A549 (cell line): ENCODE measurements at regions not wholly inside any gene's neighbourhood (a gene's known extent, or its start where the extent isn't known, plus 50 kb on each side); places are given as distances from the start of the nearest gene placed in this dataset.

Experiments
- ATAC-seq, 2 experiments: fragments of 200-7000 bp in 1 of 2; fragments of >200 bp in 1 of 2; cut with Nextera tagmentation in 1 of 2; cut with Tn5 transposase in 1 of 2; 3 replicates each; pipeline versions ENCODE4 v1.8.0 to v1.9.1; 2018 to 2020; ENCODE audit warnings: mild to moderate bottlenecking in 1 of 2, moderate library complexity in 1 of 2
- CTCF ChIA-PET: fragments of 300-600 bp; sonication (Branson Sonifier 250); formaldehyde crosslinking; extraction: SDS; loops from one replicate; lab custom pipeline; 2021; ENCODE audit warnings: antibody characterized with exemption, inconsistent platforms; lab: Yijun Ruan, JAX
- POLR2A ChIA-PET: fragments of 350-600 bp; formaldehyde crosslinking; extraction: SDS; loops from one replicate; lab custom pipeline; 2021; ENCODE audit warnings: antibody characterized with exemption, inconsistent platforms; lab: Yijun Ruan, JAX
- DNase-seq, 2 experiments: peaks; one replicate each; pipeline versions ENCODE4 v3.0.0 to v3.0.0-alpha.2; 2011 to 2016; ENCODE audit warnings: low read depth in 1 of 2, low spot score in 1 of 2
- FAIRE-seq: peaks from 2 replicates; lab custom pipeline; 2011; peaks lifted over from hg19 to GRCh38; lab: Jason Lieb, UNC
- H3K27ac ChIP-seq, 2 experiments: fragments of >200 bp; sonication (Bioruptor Twin); formaldehyde crosslinking; 3 replicates each; pipeline ENCODE4 v1.5.1; 2016 to 2017
- H3K4me1 ChIP-seq: fragments of >200 bp; sonication (Bioruptor Twin); formaldehyde crosslinking; 3 replicates; pipeline ENCODE4 v1.6.1; 2016
- H3K4me2 ChIP-seq: fragments of >200 bp; sonication (Bioruptor Twin); formaldehyde crosslinking; 3 replicates; pipeline ENCODE4 v1.6.1; 2016
- H3K4me3 ChIP-seq: fragments of >200 bp; sonication (Bioruptor Twin); formaldehyde crosslinking; 3 replicates; pipeline ENCODE4 v1.5.1; 2016
- H3K9me3 ChIP-seq: fragments of >200 bp; sonication (Bioruptor Twin); formaldehyde crosslinking; 3 replicates; pipeline ENCODE4 v1.6.1; 2016
- CBX8 ChIP-seq: fragments of 200-600 bp; sonication (generic); IDR thresholded peaks from 2 replicates; pipeline ENCODE4 v1.6.1; 2016
- E2F6 ChIP-seq: IDR thresholded peaks from 2 replicates; pipeline ENCODE4 v1.6.1; 2012; ENCODE audit warnings: low read depth, borderline replicate concordance
- EHF ChIP-seq: fragments of 250-450 bp; sonication (Bioruptor Pico); IDR thresholded peaks from 2 replicates; pipeline ENCODE4 v1.5.0; 2020; ENCODE audit warnings: mild to moderate bottlenecking
- EP300 ChIP-seq, 2 experiments: fragments of >200 bp; sonication (Bioruptor Twin); formaldehyde crosslinking; IDR thresholded peaks; 2 replicates in 1 of 2; 3 replicates in 1 of 2; pipeline ENCODE4 v1.6.1; 2016 to 2017
- FOSL2 ChIP-seq, 2 experiments: fragments of 450-650 bp in 1 of 2; fragments of >200 bp in 1 of 2; sonication (Bioruptor Twin) in 1 of 2; formaldehyde crosslinking; IDR thresholded peaks; 2 replicates each; pipeline versions ENCODE4 v1.5.0 to v1.6.1; 2016 to 2020; ENCODE audit warnings: mild to moderate bottlenecking in 1 of 2, moderate library complexity in 1 of 2
- GATA3 ChIP-seq: IDR thresholded peaks from 2 replicates; pipeline ENCODE4 v1.6.1; 2012; ENCODE audit warnings: borderline replicate concordance
- HES2 ChIP-seq: fragments of >200 bp; sonication (Bioruptor Twin); formaldehyde crosslinking; IDR thresholded peaks from 2 replicates; pipeline ENCODE4 v1.6.1; 2016
- HEYL ChIP-seq: fragments of 250-450 bp; sonication (Bioruptor Pico); IDR thresholded peaks from 2 replicates; pipeline ENCODE4 v1.8.0; 2021; ENCODE audit warnings: mild to moderate bottlenecking, moderate library complexity
- HOXB13 ChIP-seq: fragments of 250-450 bp; sonication (Bioruptor Pico); IDR thresholded peaks from 2 replicates; pipeline ENCODE4 v1.5.0; 2020; ENCODE audit warnings: low read depth, mild to moderate bottlenecking, moderate library complexity
- JUNB ChIP-seq: fragments of >200 bp; sonication (Bioruptor Twin); formaldehyde crosslinking; IDR thresholded peaks from 2 replicates; pipeline ENCODE4 v1.6.1; 2016
- MAZ ChIP-seq: fragments of 150-350 bp; IDR thresholded peaks from 2 replicates; pipeline ENCODE4 v1.6.1; 2014; ENCODE audit warnings: antibody characterized with exemption, low read depth, low read length, borderline replicate concordance
- NR3C1 ChIP-seq: fragments of >200 bp; sonication (Bioruptor Twin); formaldehyde crosslinking; IDR thresholded peaks from 3 replicates; pipeline ENCODE4 v1.6.1; 2017
- PBX3 ChIP-seq: IDR thresholded peaks from 2 replicates; pipeline ENCODE4 v1.6.1; 2012
- RARB ChIP-seq: fragments of 250-450 bp; sonication (Bioruptor Pico); IDR thresholded peaks from 2 replicates; pipeline ENCODE4 v1.8.0; 2021; ENCODE audit warnings: mild to moderate bottlenecking, moderate library complexity
- RFX5 ChIP-seq: fragments of 450-650 bp; IDR thresholded peaks from 2 replicates; pipeline ENCODE4 v1.7.1; 2014; ENCODE audit warnings: antibody characterized with exemption, mild to moderate bottlenecking, moderate library complexity
- RNF2 ChIP-seq: fragments of 200-600 bp; sonication (generic); IDR thresholded peaks from 2 replicates; pipeline ENCODE4 v1.6.1; 2016; ENCODE audit warnings: low read depth, mild to moderate bottlenecking, antibody characterized with exemption, moderate library complexity, borderline replicate concordance
- SREBF2 ChIP-seq: fragments of 450-650 bp; IDR thresholded peaks from 2 replicates; pipeline ENCODE4 v1.6.1; 2014; ENCODE audit warnings: mild to moderate bottlenecking, moderate library complexity
- TP53 ChIP-seq: fragments of 250-450 bp; sonication (Bioruptor Pico); IDR thresholded peaks from 2 replicates; pipeline ENCODE4 v1.5.0; 2021; ENCODE audit warnings: mild to moderate bottlenecking, moderate library complexity
- ZFP36 ChIP-seq: fragments of 450-650 bp; IDR thresholded peaks from 2 replicates; pipeline ENCODE4 v1.6.1; 2014; ENCODE audit warnings: borderline replicate concordance; ENCODE audit not compliant: partially characterized antibody
- ZNF302 ChIP-seq: fragments of 250-450 bp; sonication (Bioruptor Pico); IDR thresholded peaks from 2 replicates; pipeline ENCODE4 v1.9.0; 2021; ENCODE audit warnings: inconsistent platforms, mild to moderate bottlenecking, moderate library complexity
- ZSCAN20 ChIP-seq: fragments of 250-450 bp; sonication (Bioruptor Pico); IDR thresholded peaks from 2 replicates; pipeline ENCODE4 v1.8.0; 2022; ENCODE audit warnings: mild to moderate bottlenecking, moderate library complexity
- WGBS: methylation state at CpG from one replicate; pipeline ENCODE4 v1.1.6; 2017; ENCODE audit errors: missing lambda C conversion rate; 5-methylcytosine and 5-hydroxymethylcytosine counted together
- TF ChIP-seq, protein P1 (sequence below): fragments of >200 bp; sonication (Bioruptor Twin); formaldehyde crosslinking; IDR thresholded peaks from 3 replicates; pipeline ENCODE4 v1.6.1; 2016
- TF ChIP-seq, protein P2 (sequence below): fragments of 150-350 bp; IDR thresholded peaks from 2 replicates; pipeline ENCODE4 v1.6.1; 2014; ENCODE audit warnings: low read depth, mild to moderate bottlenecking, low read length
- TF ChIP-seq, protein P3 (sequence below): fragments of 250-450 bp; sonication (Bioruptor Pico); IDR thresholded peaks from 2 replicates; pipeline ENCODE4 v1.5.0; 2020; ENCODE audit warnings: low read depth, mild to moderate bottlenecking, moderate library complexity
- TF ChIP-seq, protein P4 (sequence below): fragments of 200-600 bp; sonication (generic); IDR thresholded peaks from 2 replicates; pipeline ENCODE4 v1.6.1; 2016; ENCODE audit warnings: antibody characterized with exemption, mild to moderate bottlenecking, moderate library complexity

DNA sequence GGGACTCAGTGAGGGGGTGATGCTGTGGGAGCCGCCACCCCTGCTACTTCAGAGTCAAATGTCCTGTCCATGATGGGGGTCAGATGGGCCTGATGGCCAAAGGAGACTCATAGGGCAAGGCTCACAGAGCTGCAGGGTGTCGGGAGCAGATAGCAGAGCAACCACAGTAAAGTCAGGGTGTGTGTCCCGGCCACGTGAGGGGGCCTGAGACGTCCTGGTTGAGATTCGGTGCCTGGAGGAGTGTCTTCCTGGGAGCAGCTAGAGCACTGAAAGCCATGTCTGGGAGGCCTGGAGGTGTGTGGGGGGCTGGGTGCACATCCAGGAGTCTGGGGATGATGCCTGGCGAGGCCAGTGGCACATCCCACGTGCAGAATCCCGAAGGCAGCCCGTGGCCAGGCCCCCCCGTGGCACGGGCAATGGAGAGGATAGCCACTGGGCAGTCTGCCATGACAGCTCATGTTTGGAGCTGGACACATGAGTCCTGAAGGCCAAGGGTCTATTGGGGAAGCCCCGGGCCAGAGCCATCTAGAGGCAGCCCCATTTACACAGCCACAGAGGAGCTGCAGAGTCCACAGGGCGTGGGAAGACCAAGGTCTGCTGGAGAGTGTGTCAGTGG lies 308.0 kb upstream of the SFSWAP start (continued):
- TF ChIP-seq, protein P1, sequence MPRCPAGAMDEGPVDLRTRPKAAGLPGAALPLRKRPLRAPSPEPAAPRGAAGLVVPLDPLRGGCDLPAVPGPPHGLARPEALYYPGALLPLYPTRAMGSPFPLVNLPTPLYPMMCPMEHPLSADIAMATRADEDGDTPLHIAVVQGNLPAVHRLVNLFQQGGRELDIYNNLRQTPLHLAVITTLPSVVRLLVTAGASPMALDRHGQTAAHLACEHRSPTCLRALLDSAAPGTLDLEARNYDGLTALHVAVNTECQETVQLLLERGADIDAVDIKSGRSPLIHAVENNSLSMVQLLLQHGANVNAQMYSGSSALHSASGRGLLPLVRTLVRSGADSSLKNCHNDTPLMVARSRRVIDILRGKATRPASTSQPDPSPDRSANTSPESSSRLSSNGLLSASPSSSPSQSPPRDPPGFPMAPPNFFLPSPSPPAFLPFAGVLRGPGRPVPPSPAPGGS: no peak
- TF ChIP-seq, protein P2, sequence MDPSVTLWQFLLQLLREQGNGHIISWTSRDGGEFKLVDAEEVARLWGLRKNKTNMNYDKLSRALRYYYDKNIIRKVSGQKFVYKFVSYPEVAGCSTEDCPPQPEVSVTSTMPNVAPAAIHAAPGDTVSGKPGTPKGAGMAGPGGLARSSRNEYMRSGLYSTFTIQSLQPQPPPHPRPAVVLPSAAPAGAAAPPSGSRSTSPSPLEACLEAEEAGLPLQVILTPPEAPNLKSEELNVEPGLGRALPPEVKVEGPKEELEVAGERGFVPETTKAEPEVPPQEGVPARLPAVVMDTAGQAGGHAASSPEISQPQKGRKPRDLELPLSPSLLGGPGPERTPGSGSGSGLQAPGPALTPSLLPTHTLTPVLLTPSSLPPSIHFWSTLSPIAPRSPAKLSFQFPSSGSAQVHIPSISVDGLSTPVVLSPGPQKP: no peak
- TF ChIP-seq ZSCAN20 (no peak), SREBF2 (no peak), RNF2 (no peak), HOXB13 (CRISPR knock-in tag) (no peak)

GRCh38 chr12:131403676-131404075 lies 307.2 kb upstream of the SFSWAP start:
- ChIA-PET CTCF (no interaction called here), POLR2A (no interaction called here)
- FAIRE-seq: no peak

More at GRCh38 chr12:131403676-131404075, 307.2 kb upstream of the SFSWAP start:
- no peak for ATAC-seq
- TF ChIP-seq MAZ (no peak), HES2 (no peak), E2F6 (no peak), ZFP36 (no peak), GATA3 (no peak), NR3C1 (no peak), EP300 (IDR thresholded peaks at IDR 0.05) (no peak), HEYL (CRISPR knock-in tag) (no peak), JUNB (no peak), TP53 (CRISPR knock-in tag) (no peak), RARB (CRISPR knock-in tag) (no peak), EHF (CRISPR knock-in tag) (no peak), FOSL2 (IDR thresholded peaks at IDR 0.05) (no peak), FOSL2 (CRISPR knock-in tag; IDR thresholded peaks at IDR 0.05) (no peak), CBX8 (no peak), ZNF302 (no peak), PBX3 (no peak), RFX5 (no peak)
- TF ChIP-seq, protein P3, sequence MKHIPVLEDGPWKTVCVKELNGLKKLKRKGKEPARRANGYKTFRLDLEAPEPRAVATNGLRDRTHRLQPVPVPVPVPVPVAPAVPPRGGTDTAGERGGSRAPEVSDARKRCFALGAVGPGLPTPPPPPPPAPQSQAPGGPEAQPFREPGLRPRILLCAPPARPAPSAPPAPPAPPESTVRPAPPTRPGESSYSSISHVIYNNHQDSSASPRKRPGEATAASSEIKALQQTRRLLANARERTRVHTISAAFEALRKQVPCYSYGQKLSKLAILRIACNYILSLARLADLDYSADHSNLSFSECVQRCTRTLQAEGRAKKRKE (CRISPR knock-in tag): no peak
- TF ChIP-seq, protein P4, sequence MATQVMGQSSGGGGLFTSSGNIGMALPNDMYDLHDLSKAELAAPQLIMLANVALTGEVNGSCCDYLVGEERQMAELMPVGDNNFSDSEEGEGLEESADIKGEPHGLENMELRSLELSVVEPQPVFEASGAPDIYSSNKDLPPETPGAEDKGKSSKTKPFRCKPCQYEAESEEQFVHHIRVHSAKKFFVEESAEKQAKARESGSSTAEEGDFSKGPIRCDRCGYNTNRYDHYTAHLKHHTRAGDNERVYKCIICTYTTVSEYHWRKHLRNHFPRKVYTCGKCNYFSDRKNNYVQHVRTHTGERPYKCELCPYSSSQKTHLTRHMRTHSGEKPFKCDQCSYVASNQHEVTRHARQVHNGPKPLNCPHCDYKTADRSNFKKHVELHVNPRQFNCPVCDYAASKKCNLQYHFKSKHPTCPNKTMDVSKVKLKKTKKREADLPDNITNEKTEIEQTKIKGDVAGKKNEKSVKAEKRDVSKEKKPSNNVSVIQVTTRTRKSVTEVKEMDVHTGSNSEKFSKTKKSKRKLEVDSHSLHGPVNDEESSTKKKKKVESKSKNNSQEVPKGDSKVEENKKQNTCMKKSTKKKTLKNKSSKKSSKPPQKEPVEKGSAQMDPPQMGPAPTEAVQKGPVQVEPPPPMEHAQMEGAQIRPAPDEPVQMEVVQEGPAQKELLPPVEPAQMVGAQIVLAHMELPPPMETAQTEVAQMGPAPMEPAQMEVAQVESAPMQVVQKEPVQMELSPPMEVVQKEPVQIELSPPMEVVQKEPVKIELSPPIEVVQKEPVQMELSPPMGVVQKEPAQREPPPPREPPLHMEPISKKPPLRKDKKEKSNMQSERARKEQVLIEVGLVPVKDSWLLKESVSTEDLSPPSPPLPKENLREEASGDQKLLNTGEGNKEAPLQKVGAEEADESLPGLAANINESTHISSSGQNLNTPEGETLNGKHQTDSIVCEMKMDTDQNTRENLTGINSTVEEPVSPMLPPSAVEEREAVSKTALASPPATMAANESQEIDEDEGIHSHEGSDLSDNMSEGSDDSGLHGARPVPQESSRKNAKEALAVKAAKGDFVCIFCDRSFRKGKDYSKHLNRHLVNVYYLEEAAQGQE: no peak
- no peak for DNase-seq
- H3K4me1 ChIP-seq: peaks cover 23% of the 10 kb centered on the region
- H3K27ac ChIP-seq: peak overlapping the region in 1 of 2 experiments; percentile 85; a peak in 3 of 6 replicates
- 85% methylated on average over 6 of the region's 6 CpGs for WGBS
- peaks cover 5% of the 10 kb centered on the region; the same call in 2 of the 3 replicates for H3K9me3 ChIP-seq
- no peak overlapping the region for H3K4me3 ChIP-seq
- 0 out of 3 replicates have a peak overlapping the region, but pooled peaks have one; percentile 44 for H3K4me2 ChIP-seq
